Caco-2 (cell line): ENCODE measurements at regions not wholly inside any gene's neighbourhood (a gene's known extent, or its start where the extent isn't known, plus 50 kb on each side); places are given as distances from the start of the nearest gene placed in this dataset.

Experiments used
- BruUV-seq: library from RNA; stranded (reverse); fragments of 400-500 nt; replicated peaks from 2 replicates; lab custom pipeline; 2021; lab: Mats Ljungman, UMichigan
- CTCF ChIA-PET: fragments of 300-600 bp; sonication (Branson Sonifier 250); formaldehyde crosslinking; loops from one replicate; lab custom pipeline; 2022; ENCODE audit warnings: antibody characterized with exemption; lab: Charles Lee
- POLR2A ChIA-PET: fragments of 300-600 bp; sonication (Branson Sonifier 250); formaldehyde crosslinking; loops from one replicate; lab custom pipeline; 2022; ENCODE audit warnings: antibody characterized with exemption; lab: Charles Lee
- DNase-seq, 2 experiments: peaks; one replicate each; pipeline versions ENCODE4 v3.0.0 to v3.0.0-alpha.2; 2020 to 2022
- H3K27me3 ChIP-seq: replicated peaks from 2 replicates; pipeline ENCODE4 v1.6.0; 2011; ENCODE audit warnings: low read length; ENCODE audit not compliant: control insufficient read depth, insufficient read depth
- H3K36me3 ChIP-seq: 2 replicates; pipeline ENCODE4 v1.5.1; 2011; ENCODE audit warnings: low read length; ENCODE audit not compliant: control insufficient read depth, insufficient read depth
- H3K4me1 ChIP-seq: fragments of 250-450 bp; sonication (Bioruptor Pico); 2 replicates; pipeline ENCODE4 v1.5.1; 2020; ENCODE audit warnings: mild to moderate bottlenecking
- H3K4me3 ChIP-seq: 2 replicates; pipeline ENCODE4 v1.5.1; 2011; ENCODE audit warnings: low read depth, mild to moderate bottlenecking, control low read depth, low read length
- H3K9me3 ChIP-seq: fragments of 250-450 bp; sonication (Bioruptor Pico); 2 replicates; pipeline ENCODE4 v1.5.1; 2020; ENCODE audit warnings: mild to moderate bottlenecking, moderate library complexity
- H3K27ac Mint-ChIP-seq: one replicate; pipeline ENCODE4 v1.8.0; 2022; ENCODE audit warnings: mixed read lengths; ENCODE audit not compliant: unreplicated experiment
- H3K27me3 Mint-ChIP-seq: one replicate; pipeline ENCODE4 v1.8.0; 2022; ENCODE audit warnings: mixed read lengths; ENCODE audit not compliant: insufficient read depth, unreplicated experiment
- H3K36me3 Mint-ChIP-seq: one replicate; pipeline ENCODE4 v1.8.0; 2022; ENCODE audit warnings: mild to moderate bottlenecking, mixed read lengths; ENCODE audit not compliant: insufficient read depth, unreplicated experiment
- H3K4me1 Mint-ChIP-seq: one replicate; pipeline ENCODE4 v1.8.0; 2022; ENCODE audit warnings: low read depth, mixed read lengths; ENCODE audit not compliant: unreplicated experiment
- H3K4me3 Mint-ChIP-seq: one replicate; pipeline ENCODE4 v1.8.0; 2022; ENCODE audit warnings: mild to moderate bottlenecking, moderate library complexity, mixed read lengths; ENCODE audit not compliant: unreplicated experiment
- H3K9me3 Mint-ChIP-seq: one replicate; pipeline ENCODE4 v1.8.0; 2022; ENCODE audit warnings: mixed read lengths; ENCODE audit not compliant: unreplicated experiment
- CTCF ChIP-seq, 2 experiments: fragments of 200-600 bp in 1 of 2; IDR thresholded peaks; 1 replicate in 1 of 2; 2 replicates in 1 of 2; pipeline versions ENCODE4 v1.5.1 to v1.8.0; 2011 to 2022; ENCODE audit warnings: antibody characterized with exemption in 1 of 2, control low read depth in 1 of 2, inconsistent platforms in 1 of 2, low read depth in 1 of 2, low read length in 1 of 2, mild to moderate bottlenecking in 1 of 2, moderate library complexity in 1 of 2; ENCODE audit not compliant: insufficient read depth in 1 of 2, severe bottlenecking in 1 of 2, unreplicated experiment in 1 of 2
- intact Hi-C: fragments of 100-400 bp; cut with micrococcal nuclease; formaldehyde crosslinking; loops from one replicate; pipeline ENCODE4 v1.10.0; 2022; ENCODE audit not compliant: unreplicated experiment

GRCh38 chr5:167081561-167081960 lies 1209.9 kb upstream of the WWC1 start:
- H3K4me3 Mint-ChIP-seq: no peak overlapping the region
- no peaks in the 10 kb centered on the region for H3K36me3 Mint-ChIP-seq
- no peak overlapping the region for H3K27ac Mint-ChIP-seq
- H3K4me1 Mint-ChIP-seq: no peaks in the 10 kb centered on the region
- H3K27me3 Mint-ChIP-seq: no peaks in the 10 kb centered on the region
- POLR2A ChIA-PET: no interaction called here
- no peaks in the 10 kb centered on the region for H3K9me3 ChIP-seq
- H3K4me1 ChIP-seq: no peaks in the 10 kb centered on the region
- H3K36me3 ChIP-seq: no peaks in the 10 kb centered on the region
- no peaks in the 10 kb centered on the region; the same call in 1 of the 2 replicates for H3K27me3 ChIP-seq
- H3K9me3 Mint-ChIP-seq: no peaks in the 10 kb centered on the region
- intact Hi-C loops: no loop called here
- no peak for TF ChIP-seq CTCF (IDR thresholded peaks at IDR 0.05; ENCODE audit: insufficient read depth in 1 of 2, low read depth in 1 of 2, low read length in 1 of 2, severe bottlenecking in 1 of 2, unreplicated experiment in 1 of 2)
- H3K4me3 ChIP-seq: no peak overlapping the region
- DNase-seq: no peak
- BruUV-seq: no TSS peak
- CTCF ChIA-PET: no interaction called here

GRCh38 chr5:167096816-167097215 lies 1194.6 kb upstream of the WWC1 start:
- POLR2A ChIA-PET: no interaction called here
- TF ChIP-seq CTCF (IDR thresholded peaks at IDR 0.05; ENCODE audit: insufficient read depth in 1 of 2, low read depth in 1 of 2, low read length in 1 of 2, severe bottlenecking in 1 of 2, unreplicated experiment in 1 of 2): no peak
- H3K27me3 Mint-ChIP-seq: peaks cover 6% of the 10 kb centered on the region
- H3K4me1 ChIP-seq: no peaks in the 10 kb centered on the region
- intact Hi-C loops: no loop called here
- no peaks in the 10 kb centered on the region for H3K27me3 ChIP-seq
- no peaks in the 10 kb centered on the region for H3K4me1 Mint-ChIP-seq
- H3K36me3 Mint-ChIP-seq: no peaks in the 10 kb centered on the region
- H3K36me3 ChIP-seq: no peaks in the 10 kb centered on the region
- no TSS peak for BruUV-seq
- H3K9me3 Mint-ChIP-seq: no peaks in the 10 kb centered on the region
- no peak overlapping the region for H3K4me3 ChIP-seq
- H3K9me3 ChIP-seq: no peaks in the 10 kb centered on the region
- no peak for DNase-seq
- CTCF ChIA-PET: no interaction called here
- no peak overlapping the region for H3K4me3 Mint-ChIP-seq
- H3K27ac Mint-ChIP-seq: no peak overlapping the region

- H3K4me3 ChIP-seq: no peak overlapping the region
- no peaks in the 10 kb centered on the region for H3K36me3 ChIP-seq
- Mint-ChIP-seq H3K9me3 (no peaks in the 10 kb centered on the region), H3K4me1 (no peaks in the 10 kb centered on the region), H3K36me3 (no peaks in the 10 kb centered on the region), H3K27me3 (no peaks in the 10 kb centered on the region), H3K27ac (no peak overlapping the region), H3K4me3 (no peak overlapping the region)
- ChIA-PET POLR2A (no interaction called here), CTCF (no interaction called here)
- H3K4me1 ChIP-seq: no peaks in the 10 kb centered on the region
- TF ChIP-seq CTCF (IDR thresholded peaks at IDR 0.05; ENCODE audit: insufficient read depth in 1 of 2, low read depth in 1 of 2, low read length in 1 of 2, severe bottlenecking in 1 of 2, unreplicated experiment in 1 of 2): no peak
- BruUV-seq: no TSS peak
- intact Hi-C loops: no loop called here
- no peak for DNase-seq
- H3K27me3 ChIP-seq: no peaks in the 10 kb centered on the region
- H3K9me3 ChIP-seq: no peaks in the 10 kb centered on the region; the same call in 1 of the 2 replicates
Observed at GRCh38 chr5:167104351-167104750, 1187.1 kb upstream of the WWC1 start.
